HEK293 (cell line): ENCODE measurements at regions not wholly inside any gene's neighbourhood (a gene's known extent, or its start where the extent isn't known, plus 50 kb on each side); places are given as distances from the start of the nearest gene placed in this dataset.

ENCODE experiments used
- ZBTB7A ChIP-seq: fragments of 450-650 bp; formaldehyde crosslinking; IDR thresholded peaks from 2 replicates; pipeline ENCODE4 v1.5.1; 2016; ENCODE audit warnings: low read depth, missing biosample characterization, missing genetic modification characterization
- ZNF292 ChIP-seq: fragments of 450-650 bp; formaldehyde crosslinking; IDR thresholded peaks from 2 replicates; pipeline ENCODE4 v1.5.1; 2016; ENCODE audit warnings: low read depth, missing biosample characterization, missing genetic modification characterization, borderline replicate concordance
- TF ChIP-seq, protein P1 (sequence below): fragments of 450-650 bp; formaldehyde crosslinking; IDR thresholded peaks from 2 replicates; pipeline ENCODE4 v1.5.1; 2016; ENCODE audit warnings: missing biosample characterization, missing genetic modification characterization

- TF ChIP-seq ZNF292 (tag by site-specific recombination), result no peak
- TF ChIP-seq, protein P1, sequence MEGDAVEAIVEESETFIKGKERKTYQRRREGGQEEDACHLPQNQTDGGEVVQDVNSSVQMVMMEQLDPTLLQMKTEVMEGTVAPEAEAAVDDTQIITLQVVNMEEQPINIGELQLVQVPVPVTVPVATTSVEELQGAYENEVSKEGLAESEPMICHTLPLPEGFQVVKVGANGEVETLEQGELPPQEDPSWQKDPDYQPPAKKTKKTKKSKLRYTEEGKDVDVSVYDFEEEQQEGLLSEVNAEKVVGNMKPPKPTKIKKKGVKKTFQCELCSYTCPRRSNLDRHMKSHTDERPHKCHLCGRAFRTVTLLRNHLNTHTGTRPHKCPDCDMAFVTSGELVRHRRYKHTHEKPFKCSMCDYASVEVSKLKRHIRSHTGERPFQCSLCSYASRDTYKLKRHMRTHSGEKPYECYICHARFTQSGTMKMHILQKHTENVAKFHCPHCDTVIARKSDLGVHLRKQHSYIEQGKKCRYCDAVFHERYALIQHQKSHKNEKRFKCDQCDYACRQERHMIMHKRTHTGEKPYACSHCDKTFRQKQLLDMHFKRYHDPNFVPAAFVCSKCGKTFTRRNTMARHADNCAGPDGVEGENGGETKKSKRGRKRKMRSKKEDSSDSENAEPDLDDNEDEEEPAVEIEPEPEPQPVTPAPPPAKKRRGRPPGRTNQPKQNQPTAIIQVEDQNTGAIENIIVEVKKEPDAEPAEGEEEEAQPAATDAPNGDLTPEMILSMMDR, result no peak
- TF ChIP-seq ZBTB7A (tag by site-specific recombination), result no peak
Observed at GRCh38 chr7:79673969-79674368, 220.5 kb upstream of the MAGI2 start.
